ENCODE measurements at regions not wholly inside any gene's neighbourhood (a gene's known extent, or its start where the extent isn't known, plus 50 kb on each side); places are given as distances from the start of the nearest gene placed in this dataset.

DNA sequence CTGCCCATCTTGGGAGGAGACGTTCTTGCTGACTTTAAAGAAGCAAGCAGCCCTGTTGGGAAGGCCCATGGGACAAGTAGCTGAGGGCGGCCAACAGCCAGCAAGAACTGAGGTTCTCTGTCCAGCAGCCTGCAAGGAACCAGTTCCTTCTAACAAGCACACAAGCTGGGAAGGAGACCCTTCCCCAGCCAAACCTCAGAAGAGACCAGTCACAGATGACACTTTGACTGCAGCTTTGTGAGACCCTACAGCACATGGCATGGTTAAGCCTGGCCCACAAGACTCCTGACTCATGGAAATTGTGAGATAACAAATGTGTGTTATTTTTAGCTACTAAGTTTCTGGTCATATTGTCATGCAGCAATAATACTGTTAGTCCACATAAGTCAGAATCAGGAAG, 99.9 kb downstream of the PRLHR start:
- Mint-ChIP-seq H3K9me3 (no peaks in the 10 kb centered on the region), H3K4me3 (no peak overlapping the region)

DNA sequence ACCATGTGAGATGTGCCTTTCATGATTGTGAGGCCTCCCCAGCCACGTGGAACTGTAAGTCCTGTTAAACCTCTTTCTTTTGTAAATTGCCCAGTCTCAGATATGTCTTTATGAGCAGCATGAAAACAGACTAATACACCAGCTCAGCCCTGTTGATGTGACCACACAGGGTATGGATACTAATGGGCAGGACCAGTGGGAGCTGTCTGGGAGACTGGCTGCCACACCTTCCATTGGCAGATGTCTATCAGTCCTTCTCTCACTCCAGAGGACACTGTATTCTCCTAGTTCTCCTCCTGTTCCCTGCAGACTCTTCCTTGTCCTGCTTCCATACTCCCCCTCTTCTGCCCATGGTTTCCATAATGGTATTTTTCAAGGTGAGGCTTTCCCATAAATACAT, 104.4 kb downstream of the PRLHR start:
- Mint-ChIP-seq H3K4me1 (no peaks in the 10 kb centered on the region), H3K27me3 (peaks cover 2% of the 10 kb centered on the region), H3K4me3 (no peak overlapping the region), H3K27ac (no peak overlapping the region), H3K9me3 (peaks cover 6% of the 10 kb centered on the region), H3K36me3 (ENCODE audit: low read depth) (no peaks in the 10 kb centered on the region)
- no peak for DNase-seq
- POLR2A ChIA-PET: no interaction called here
- CTCF ChIA-PET: interaction anchor here (0.6 kb wide), 1 partner anchor 101 kb away, joined by 3 read pairs; no protein-coding TSS in a partner anchor

More for the DNA sequence above, 99.9 kb downstream of the PRLHR start:
- Mint-ChIP-seq H3K27me3 (peaks cover 7% of the 10 kb centered on the region), H3K27ac (no peak overlapping the region), H3K4me1 (no peaks in the 10 kb centered on the region), H3K36me3 (ENCODE audit: low read depth) (no peaks in the 10 kb centered on the region)
- ChIA-PET POLR2A (no interaction called here), CTCF (no interaction called here)
- DNase-seq: no peak

DNA sequence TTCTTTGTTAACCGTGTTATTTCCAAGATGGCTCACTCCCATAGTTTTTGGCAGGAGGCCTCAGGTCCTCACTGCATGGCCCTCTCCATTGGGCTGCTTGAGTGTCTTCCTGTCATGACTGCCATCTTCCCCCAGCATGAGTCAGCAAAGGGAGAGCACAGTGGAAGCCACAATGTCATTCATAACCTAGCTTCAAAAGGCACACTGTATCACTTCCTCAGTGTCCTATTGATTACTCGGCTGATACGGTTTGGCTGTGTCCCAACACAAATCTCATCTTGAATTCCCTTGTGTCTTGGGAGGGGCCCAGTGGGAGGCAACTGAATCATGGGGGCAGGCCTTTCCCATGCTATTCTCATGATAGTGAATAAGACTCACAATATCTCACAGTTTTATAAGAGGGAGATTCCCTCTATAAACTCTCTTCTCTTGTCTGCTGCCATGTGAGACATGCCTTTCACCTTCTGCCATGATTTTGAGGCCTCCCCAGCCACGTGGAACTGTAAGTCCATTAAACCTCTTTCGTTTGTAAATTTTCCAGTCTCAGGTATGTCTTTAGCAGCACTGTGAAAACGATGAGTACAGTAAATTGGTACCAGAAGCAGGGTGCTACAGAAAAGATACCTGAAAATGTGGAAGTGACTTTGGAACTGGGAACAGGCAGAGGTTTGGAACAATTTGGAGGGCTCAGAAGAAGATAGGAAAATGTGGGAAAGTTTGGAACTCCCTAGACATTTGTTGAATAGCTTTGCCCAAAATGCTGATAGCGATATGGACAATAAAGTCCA, 106.5 kb downstream of the PRLHR start:
- Mint-ChIP-seq H3K4me1 (no peaks in the 10 kb centered on the region), H3K36me3 (ENCODE audit: low read depth) (no peaks in the 10 kb centered on the region), H3K27me3 (peaks cover 11% of the 10 kb centered on the region), H3K9me3 (peaks cover 6% of the 10 kb centered on the region), H3K27ac (no peak overlapping the region), H3K4me3 (no peak overlapping the region)
- CTCF ChIA-PET: no interaction called here
- no peak for DNase-seq
- POLR2A ChIA-PET: no interaction called here

DNA sequence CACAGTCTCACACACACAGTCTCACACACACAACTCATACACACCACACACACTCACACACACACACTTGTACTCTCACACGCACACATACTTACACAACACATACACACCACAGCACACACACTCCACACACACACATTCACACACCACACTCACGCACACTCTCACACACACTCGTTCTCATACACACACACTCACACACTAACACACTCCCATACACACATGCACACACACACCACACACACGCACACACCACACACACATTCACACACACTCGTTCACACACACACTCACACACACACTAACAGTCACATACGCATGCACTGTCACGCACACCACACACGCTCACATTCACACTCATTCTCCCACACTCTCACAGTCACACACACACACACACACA, 109.8 kb downstream of the PRLHR start:
- Mint-ChIP-seq H3K27ac (no peak overlapping the region), H3K4me1 (no peaks in the 10 kb centered on the region), H3K27me3 (peaks cover 9% of the 10 kb centered on the region), H3K36me3 (ENCODE audit: low read depth) (no peaks in the 10 kb centered on the region), H3K9me3 (peaks cover 6% of the 10 kb centered on the region), H3K4me3 (no peak overlapping the region)
- POLR2A ChIA-PET: no interaction called here
- CTCF ChIA-PET: interaction anchor here (0.6 to 1.7 kb wide), 2 partner anchors 10 to 11 kb away, joined by 5 read pairs; no protein-coding TSS in a partner anchor
- no peak for DNase-seq

DNA sequence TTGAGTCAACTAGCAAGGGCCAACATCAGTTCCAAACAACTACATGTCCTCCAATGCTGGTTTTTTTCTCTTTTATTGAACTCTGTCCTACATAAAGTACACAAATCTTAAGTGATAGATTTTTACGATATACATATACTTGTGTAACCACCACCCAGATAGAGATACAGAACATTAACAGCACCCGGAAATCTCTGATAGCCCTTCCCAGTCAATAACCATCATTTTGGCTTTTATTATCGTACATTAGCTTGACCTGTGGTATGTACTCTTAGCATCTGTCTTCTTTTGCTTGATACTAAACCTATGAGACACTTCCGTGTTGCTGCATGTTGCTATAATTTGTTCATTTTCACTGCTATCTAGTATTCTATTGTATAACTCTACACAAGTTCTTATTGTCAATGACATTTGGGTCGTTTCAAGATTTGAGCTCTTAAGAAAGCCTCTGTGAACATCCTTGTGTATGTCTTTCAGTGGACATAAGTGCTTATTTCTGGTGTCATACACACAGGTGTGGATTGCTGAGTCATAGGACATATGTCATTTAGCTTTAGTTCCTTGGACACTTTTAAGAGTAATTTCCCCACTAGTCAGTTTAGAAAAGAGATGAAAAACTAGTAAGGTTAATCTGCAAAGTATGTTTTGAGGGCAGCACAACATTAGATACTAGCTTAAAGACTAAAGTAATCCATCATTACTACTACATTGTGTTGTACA, 111.1 kb downstream of the PRLHR start:
- no peak overlapping the region for H3K4me3 Mint-ChIP-seq
- CTCF ChIA-PET: interaction anchor here (0.6 to 1.7 kb wide), 2 partner anchors 9 to 143 kb away, joined by 3 to 5 read pairs; no protein-coding TSS in a partner anchor
- POLR2A ChIA-PET: no interaction called here
- no peaks in the 10 kb centered on the region for H3K36me3 Mint-ChIP-seq (ENCODE audit: low read depth)
- H3K4me1 Mint-ChIP-seq: no peaks in the 10 kb centered on the region
- H3K9me3 Mint-ChIP-seq: peaks cover 4% of the 10 kb centered on the region
- H3K27me3 Mint-ChIP-seq: peaks cover 15% of the 10 kb centered on the region
- DNase-seq: no peak
- H3K27ac Mint-ChIP-seq: no peak overlapping the region

DNA sequence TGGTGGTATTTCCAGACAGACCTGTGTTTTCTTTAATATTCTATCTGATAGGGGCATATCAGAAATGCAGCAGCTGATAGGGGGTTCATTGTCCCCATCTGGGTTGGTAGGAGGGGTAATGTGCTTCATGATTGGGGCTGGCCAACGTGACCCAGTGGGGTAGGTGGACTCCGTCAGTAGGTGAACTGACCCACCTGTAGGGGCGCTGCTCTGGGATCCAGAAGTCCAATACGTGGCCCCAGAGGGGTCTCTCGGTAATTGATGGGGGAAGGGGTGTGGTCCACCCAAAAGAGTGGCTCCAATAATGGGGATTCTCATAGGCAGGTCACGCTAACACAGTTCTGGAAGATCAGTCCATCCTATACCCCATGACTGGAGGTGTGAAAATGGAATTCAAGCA, 112.0 kb downstream of the PRLHR start:
- CTCF ChIA-PET: no interaction called here
- no peak overlapping the region for H3K4me3 Mint-ChIP-seq

DNA sequence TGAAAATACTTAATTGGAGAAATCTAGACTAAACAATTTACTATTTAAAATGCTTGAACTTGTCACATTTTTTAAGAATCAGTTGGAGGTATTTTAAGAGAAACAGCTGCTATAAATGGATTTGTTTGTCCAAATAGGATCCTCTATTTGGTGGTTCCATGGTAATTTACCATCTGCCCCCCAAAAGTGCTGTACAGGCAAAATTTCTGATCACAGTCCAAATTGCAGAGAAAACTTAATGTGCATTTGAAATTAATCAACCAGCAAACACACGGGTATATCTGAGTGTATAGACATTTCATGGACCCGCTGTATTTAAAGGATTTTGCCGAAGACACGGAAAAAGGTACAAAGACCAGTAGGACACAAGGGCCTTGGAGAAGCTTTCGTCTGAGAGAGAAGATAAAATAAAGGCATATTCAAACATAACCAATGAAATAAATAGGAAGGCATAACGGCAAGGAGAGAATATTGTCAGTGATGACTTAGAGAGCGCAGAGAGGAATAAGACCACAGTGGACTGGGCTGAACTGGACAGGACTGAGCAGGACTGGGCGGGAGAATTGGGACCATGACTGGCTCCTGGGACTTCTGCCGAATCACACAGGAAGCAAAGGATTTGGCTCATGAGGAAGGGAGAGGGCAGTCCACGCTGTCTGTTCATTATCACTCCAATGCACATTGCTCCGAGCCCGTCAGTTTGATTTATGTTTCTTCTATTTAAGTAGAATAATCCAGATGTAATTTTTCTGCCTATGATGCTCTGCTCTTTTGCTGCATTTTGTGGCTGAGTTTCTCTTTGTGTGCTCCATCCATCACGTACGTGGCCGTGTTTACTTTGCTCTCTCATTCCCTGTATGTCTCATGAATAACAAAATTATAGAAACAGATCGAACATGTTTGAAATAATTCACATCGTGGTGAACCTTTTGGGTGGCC, 112.8 kb downstream of the PRLHR start:
- no peak for DNase-seq
- Mint-ChIP-seq H3K4me1 (no peaks in the 10 kb centered on the region), H3K36me3 (ENCODE audit: low read depth) (no peaks in the 10 kb centered on the region), H3K27me3 (peaks cover 15% of the 10 kb centered on the region), H3K4me3 (no peak overlapping the region), H3K27ac (no peak overlapping the region), H3K9me3 (no peaks in the 10 kb centered on the region)
- POLR2A ChIA-PET: no interaction called here
- CTCF ChIA-PET: no interaction called here

More for the DNA sequence above, 112.0 kb downstream of the PRLHR start:
- DNase-seq: no peak
- Mint-ChIP-seq H3K4me1 (no peaks in the 10 kb centered on the region), H3K9me3 (no peaks in the 10 kb centered on the region), H3K36me3 (ENCODE audit: low read depth) (no peaks in the 10 kb centered on the region), H3K27me3 (peaks cover 15% of the 10 kb centered on the region), H3K27ac (no peak overlapping the region)
- POLR2A ChIA-PET: no interaction called here

DNA sequence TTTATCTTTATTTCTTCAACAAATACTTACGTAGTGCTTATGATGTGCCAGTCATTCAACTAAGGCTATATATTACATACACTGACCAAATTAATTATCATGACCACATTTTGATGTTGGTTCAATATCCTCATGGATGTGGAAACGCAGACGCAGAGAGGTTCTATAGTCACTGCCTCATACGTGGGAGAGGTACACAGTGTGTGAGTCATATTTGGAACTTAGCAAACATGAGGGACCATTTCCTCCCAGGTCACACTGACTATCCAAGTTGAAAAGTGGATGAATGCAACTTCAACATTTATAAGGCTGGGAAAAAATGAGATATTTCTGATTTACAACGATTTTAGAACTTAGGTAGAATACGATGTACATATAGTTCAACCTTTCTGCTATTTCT, 113.6 kb downstream of the PRLHR start:
- H3K9me3 Mint-ChIP-seq: no peaks in the 10 kb centered on the region
- ChIA-PET CTCF (no interaction called here), POLR2A (no interaction called here)
- H3K27me3 Mint-ChIP-seq: peaks cover 19% of the 10 kb centered on the region
- no peak overlapping the region for H3K27ac Mint-ChIP-seq
- H3K36me3 Mint-ChIP-seq (ENCODE audit: low read depth): no peaks in the 10 kb centered on the region
- no peaks in the 10 kb centered on the region for H3K4me1 Mint-ChIP-seq
- no peak for DNase-seq
- no peak overlapping the region for H3K4me3 Mint-ChIP-seq

DNA sequence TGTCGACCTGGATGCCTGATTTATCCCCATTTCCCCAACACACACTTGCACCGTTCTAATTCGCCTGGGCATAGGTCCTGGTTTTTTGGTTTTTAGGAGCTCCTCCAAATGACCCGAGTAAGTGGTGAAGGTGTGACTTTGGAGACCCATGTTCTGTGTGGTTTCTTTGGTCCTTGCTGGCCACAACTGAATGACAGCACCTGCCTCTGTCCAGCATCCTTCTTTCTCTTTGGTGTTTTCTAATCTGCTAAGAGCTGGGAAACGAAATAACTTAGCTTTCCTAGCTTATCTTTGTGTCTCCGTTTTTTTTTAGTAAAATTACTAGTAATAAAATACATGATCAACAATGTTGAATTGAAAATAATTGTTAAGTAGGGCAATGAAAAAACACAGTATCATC, 120.2 kb downstream of the PRLHR start:
- no peak for DNase-seq
- ChIA-PET POLR2A (interaction anchor here (0.7 kb wide), 1 partner anchor 411 kb away, joined by 3 read pairs; no protein-coding TSS in a partner anchor), CTCF (interaction anchor here (0.5 to 1.1 kb wide), 3 partner anchors 10 to 683 kb away, joined by 3 to 5 read pairs (median 5); no protein-coding TSS in a partner anchor)
- no peaks in the 10 kb centered on the region for H3K36me3 Mint-ChIP-seq (ENCODE audit: low read depth)
- H3K4me1 Mint-ChIP-seq: no peaks in the 10 kb centered on the region
- no peak overlapping the region for H3K4me3 Mint-ChIP-seq
- H3K27me3 Mint-ChIP-seq: peaks cover 24% of the 10 kb centered on the region
- no peak overlapping the region for H3K27ac Mint-ChIP-seq
- H3K9me3 Mint-ChIP-seq: no peaks in the 10 kb centered on the region

DNA sequence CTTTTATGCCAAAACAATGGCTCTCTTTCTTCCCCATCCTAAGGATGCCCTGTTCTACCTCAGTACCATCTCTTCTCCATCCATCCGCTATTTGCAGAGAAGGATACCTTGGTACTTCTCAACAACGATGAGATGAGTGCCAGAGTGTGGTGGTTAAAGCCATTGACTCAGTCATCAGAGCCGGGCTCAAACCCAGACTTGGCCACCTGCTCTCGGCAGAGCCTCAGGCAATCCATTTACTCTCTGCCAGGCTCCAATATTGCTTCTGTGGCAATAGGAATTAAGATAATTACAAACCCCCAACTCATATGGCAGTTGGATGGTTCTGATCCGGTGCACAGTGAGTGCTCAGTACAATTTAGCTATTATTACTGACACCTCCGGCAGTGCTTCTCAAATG, 121.3 kb downstream of the PRLHR start:
- DNase-seq: no peak
- Mint-ChIP-seq H3K27me3 (peaks cover 25% of the 10 kb centered on the region), H3K9me3 (no peaks in the 10 kb centered on the region), H3K4me1 (no peaks in the 10 kb centered on the region), H3K4me3 (no peak overlapping the region), H3K36me3 (ENCODE audit: low read depth) (no peaks in the 10 kb centered on the region), H3K27ac (no peak overlapping the region)
- ChIA-PET CTCF (interaction anchor here (1.1 kb wide), 1 partner anchor 11 kb away, joined by 5 read pairs; no protein-coding TSS in a partner anchor), POLR2A (no interaction called here)

DNA sequence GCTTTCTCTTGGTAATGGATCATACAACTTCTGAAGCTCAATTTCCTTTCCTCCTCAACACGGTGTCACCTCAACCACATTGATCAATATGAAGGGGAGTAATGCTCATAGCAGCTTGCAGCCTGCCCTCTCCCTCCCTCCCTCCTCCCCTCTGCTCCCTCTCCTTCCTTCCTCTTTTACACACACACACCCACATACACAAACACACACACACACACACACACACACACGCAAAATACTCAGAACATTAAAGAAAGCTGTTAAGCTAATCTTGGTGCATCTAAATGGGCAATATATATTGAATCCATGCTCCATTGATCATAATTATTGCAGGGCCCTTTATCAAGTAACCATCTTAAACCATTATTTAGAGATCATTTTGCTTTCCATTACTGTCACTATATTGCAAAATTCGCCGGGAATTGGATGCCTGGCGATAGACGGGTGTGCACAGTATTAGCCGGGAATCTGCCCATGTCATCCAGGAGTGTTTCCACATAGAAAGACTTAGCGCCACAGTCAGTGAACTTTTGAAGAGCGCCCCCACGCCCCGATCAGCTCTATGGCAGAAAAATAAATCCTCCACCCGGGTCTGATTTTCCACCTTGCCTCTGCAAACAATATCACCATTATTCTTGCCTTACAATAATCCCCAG, 122.0 kb downstream of the PRLHR start:
- H3K27ac Mint-ChIP-seq: no peak overlapping the region
- CTCF ChIA-PET: interaction anchor here (1.5 kb wide), 1 partner anchor 70 kb away, joined by 3 read pairs; no protein-coding TSS in a partner anchor
- no peaks in the 10 kb centered on the region for H3K36me3 Mint-ChIP-seq (ENCODE audit: low read depth)
- H3K9me3 Mint-ChIP-seq: no peaks in the 10 kb centered on the region
- H3K4me1 Mint-ChIP-seq: no peaks in the 10 kb centered on the region
- peaks cover 25% of the 10 kb centered on the region for H3K27me3 Mint-ChIP-seq
- no peak for DNase-seq
- POLR2A ChIA-PET: no interaction called here
- no peak overlapping the region for H3K4me3 Mint-ChIP-seq

Data from activated CD4-positive, alpha-beta T cell treated with anti-CD3 and anti-CD28 coated beads, Interleukin-2, amount 10 ng/mL, durations not matched to agents 7 days and 5 days (primary cell).